ENCODE measurements at regions not wholly inside any gene's neighbourhood (a gene's known extent, or its start where the extent isn't known, plus 50 kb on each side); places are given as distances from the start of the nearest gene placed in this dataset.
"Not testable (repeated sequence)": the region's sequence is repeated elsewhere in the genome, so short reads cannot be mapped to it uniquely, and the experiment has no call there.

DNA sequence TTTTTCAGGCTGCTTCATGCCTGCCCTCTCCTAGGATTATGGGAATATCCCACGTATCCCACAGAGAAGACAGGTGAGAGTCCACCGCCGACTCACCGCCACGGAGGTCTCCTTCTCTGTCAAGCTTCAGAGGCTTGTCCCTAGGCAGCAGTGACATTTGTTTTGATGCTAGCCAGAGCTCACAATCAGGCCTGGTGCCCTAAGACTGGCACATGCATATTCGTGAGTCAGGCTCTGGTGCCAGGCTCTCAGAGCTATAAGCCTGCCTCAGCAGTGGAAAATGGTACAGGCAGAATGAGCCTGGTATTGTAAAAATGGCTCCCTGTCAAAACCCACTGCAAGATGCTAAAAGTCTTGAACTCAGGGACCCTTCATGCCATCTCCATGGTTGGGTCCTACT lies 65.5 kb downstream of the RBMY1A1 start:
- DNase-seq, result no peak

DNA sequence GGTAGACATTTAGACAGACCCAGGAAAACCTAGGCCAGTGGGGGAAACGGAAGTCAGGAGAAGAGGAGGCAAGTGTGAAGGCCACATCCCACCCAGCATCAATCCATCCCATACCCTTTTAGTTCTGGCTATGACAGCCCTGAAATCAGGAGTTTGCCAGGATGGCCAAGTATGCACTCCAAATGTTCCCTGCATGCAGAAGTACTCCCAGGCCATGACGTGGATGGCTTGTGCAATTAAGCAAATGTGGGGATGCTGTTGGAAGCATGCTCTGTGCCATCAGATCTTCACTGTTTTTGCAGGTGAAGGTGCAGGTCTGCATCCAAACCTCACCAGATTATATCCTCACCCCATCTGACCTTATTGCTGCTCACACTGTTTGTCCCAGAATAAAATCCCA lies 66.8 kb downstream of the RBMY1A1 start:
- DNase-seq, result no peak

DNA sequence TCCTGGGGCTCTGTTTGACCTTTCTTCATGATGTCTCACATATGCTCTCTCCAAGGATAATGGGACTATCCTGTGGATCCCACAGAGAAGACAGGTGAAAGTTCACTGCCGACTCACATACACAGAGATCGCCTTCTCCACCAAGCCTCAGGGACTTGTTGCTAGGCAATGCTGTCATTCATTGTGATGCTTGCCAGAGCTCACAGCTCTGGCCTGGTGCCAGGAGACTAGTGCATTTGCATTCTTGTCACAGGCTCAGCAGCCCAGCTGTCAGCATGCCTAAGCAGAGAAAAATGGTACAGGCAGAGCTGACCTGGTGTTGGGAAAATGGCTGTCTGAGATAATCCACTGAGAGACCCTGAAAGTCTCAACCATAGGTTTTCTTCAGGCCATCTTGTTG lies 67.9 kb downstream of the RBMY1A1 start:
- no peak for DNase-seq

DNA sequence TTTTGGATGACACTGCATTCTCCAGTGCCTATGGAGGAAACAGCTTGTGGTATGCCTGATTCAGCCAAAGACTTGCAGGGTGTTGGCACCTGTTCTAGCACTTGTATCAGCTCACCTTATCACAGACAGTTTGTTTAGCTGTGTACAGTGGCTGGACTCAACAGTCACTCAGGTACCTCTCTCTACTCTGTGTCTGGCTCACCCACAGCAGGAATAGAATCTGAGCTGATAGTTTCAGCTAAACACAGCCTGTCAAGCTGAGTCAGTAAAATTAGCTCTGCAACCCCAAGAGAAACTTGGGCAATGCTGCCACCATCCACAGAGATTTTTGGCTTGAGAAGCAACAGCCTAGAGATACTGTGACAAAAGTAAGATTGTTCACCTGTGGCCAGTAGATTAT lies 101.5 kb downstream of the RBMY1A1 start:
- DNase-seq, result no peak

DNA sequence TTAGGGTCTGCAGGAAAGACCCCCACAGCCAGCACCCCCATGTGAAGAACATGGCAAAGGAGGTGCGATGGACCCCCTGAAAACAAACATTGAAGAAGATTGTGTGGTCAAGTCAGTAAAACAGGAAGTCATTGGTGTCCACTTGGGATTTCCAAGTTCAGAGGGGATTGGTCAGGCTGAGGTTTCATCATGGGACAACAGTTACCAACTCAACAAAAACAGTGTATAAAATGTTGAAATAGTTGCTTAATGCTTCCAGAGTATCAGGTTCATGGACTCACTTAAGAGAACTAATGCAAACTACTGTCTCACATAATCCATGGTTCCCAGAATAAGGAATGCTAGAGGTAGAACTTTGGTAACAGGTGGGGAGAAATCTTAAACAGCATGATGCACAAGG lies 115.8 kb downstream of the RBMY1A1 start:
- peak in 3 of 4 experiments; percentile 7 to 16 (median 8) for DNase-seq

DNA sequence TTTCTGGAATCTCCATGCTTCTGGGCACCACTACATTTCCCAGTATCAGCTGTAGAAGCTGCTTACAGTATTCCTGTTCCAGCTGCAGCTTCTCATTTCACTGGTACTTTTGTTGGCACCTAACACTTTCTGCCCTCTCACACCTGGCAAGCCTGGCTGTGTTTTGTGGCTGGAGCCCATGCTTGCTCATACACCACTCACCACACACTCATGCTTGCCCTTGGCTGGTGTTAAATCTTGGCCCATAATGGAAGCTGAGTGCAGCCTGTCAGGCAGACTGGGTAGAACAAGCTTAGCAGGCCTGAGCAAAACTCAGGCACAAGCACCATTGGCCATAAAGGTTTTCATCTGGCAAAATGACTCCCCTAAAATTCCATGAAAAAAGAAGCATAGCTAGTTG lies 124.4 kb downstream of the RBMY1A1 start:
- not testable (repeated sequence) for DNase-seq

DNA sequence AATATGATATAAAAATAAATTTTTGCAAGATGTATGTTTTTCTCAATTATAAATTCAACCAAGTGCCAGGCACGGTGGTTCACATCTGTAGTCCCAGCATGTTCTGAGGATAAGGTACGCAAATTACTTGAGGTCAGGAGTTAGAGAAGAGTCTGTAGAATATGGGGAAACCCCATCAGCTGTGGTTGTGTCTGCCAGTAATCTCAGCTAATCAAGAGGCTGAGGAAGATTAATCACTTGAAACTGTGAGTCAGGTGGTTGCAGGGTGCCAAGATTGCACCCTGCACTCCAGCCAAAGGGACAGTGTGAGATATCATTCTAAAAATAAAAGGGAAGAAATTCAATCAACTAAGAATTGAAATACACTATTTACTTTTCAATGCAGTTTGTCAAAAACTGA lies 144.9 kb downstream of the RBMY1A1 start:
- DNase-seq, result not testable (repeated sequence)

DNA sequence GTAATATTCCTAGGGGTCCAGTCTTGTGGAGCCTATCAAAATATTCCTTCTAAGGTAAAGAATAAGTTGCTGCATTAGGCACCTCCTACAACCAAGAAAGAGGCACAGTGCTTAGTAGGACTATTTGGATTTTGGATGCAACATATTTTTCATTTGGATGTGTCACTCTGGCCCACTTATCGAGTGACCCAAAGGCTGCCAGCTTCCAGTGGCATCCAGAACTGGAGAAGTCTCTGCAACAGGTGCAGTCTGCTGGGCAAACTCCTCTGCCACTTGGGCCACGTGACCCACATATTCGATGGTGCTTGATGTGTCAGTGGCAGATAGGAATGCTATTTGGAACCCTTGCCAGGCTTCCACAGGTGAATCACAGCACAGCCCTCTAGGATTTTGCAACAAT lies 151.7 kb downstream of the RBMY1A1 start:
- not testable (repeated sequence) for DNase-seq

DNA sequence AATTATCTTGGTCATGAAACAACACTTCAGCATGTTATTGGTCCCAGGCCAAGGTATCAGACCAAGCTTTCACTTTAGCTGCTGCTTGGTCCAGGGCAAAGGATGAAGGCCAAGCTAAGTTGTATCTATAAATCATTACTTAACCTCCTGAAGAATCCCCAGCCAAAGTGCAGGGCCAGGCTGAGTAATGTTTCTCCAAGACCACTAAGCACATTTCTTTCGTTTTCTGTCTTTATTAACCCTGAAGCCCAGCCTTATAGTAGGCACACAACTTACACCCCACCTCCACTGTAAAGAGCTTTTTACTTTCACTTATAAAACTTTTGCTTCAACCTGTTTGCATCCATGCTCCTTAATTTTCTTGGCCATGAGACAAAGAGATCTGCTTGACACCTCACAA lies 167.3 kb downstream of the RBMY1A1 start:
- not testable (repeated sequence) for DNase-seq

DNA sequence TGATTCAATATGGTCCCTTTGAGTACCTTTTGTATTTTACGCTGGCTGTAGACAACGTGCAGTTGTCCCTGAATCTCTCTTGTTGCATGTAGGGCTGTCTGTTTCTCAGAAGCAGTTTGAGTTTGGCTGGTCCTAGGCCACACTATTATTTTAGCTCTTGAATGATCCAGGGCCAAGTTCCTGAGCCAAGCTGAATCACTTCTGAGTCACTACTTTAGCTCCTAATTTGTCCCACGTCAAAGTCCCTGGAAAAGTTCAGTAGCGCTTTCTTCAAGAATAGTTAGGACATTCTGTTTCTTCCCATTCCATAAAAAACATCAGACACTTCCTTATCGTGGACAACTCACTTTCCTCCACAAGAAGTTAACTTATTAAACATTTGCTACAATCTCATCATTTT lies 168.2 kb downstream of the RBMY1A1 start:
- DNase-seq, result not testable (repeated sequence)

DNA sequence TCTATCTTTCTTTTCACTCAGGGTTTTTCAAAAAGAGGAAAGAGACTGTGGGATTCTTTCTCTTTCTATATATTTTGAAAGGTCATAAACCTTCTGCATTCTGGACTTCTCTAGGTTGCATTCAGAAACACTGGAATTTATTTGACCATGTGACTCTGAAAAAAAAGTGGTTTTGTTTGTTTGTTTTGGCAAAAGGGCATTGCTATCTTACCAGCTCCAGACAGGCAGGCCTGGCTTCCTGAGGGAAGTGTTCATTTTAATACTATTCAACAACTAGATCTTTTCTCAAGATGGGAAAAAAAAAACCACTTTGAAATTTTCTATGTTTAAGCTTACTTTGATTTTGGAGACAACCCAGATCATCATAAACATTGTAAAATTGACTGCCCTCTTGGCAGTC lies 170.6 kb downstream of the RBMY1A1 start:
- DNase-seq, result no peak

DNA sequence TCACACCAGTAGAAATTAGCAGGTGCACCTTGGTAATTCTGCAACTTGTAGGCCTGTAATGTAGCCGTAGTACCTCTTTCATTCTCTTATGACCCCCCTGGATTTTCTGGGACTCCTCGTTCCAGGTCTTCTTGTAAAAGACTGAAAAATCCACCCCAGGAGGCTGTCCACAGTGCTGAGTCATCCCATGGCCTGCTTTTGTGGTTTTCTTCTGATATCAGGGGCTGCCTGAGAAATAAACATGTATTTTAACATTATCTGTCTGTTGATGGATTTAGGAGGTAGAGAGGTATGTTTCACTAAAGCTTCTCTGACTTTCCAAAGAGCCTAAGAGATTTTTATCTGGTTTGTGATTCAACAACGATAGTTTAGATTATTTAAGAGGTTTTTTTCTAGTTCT lies 171.9 kb downstream of the RBMY1A1 start:
- not testable (repeated sequence) for DNase-seq

DNA sequence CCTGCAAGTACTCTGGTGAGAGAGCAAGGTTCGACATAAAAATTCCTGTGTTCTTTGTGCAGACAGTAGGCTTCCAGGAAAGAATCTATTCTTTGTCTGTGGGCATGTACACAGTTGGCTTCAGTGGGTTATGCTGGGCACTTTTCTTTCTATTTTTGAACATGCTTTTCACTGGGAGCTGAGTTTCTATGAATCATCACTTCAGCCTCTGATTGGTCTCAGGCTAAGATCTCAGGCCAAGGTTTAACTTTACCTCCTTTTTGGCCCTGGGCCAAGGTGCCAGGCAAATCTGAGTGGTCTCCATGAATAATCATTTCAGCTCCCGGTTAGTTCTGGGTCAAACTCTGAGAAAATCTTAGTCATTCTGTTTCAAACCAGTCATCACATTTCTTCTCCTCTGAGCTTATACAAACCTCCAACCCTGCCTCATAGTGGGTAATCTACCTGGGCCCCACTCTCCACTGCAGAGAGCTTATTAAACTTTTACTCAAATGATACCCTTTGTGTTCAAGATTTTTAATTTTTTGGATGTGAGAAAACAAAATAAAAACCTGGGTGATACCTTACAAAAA lies 158.8 kb downstream of the RBMY1D start:
- DNase-seq, result not testable (repeated sequence)

DNA sequence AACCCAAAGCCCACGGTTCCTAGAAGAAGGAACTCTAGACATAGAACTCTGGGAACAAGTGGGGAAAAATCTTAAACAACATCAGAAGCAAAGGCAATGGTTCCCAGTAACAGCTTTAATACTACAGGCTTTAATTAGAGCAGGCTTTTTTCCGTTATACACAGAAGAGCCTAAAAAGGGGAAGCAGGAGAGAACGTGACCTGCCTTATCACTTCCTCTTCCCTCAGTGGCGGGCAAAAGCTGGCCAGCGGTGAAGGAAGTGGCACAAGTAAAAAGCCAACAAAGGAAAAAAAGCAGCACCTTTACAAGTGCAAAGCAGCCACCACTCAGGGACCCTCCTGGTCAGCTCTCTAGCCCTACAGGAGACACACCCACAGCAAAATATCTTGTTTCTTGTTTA lies 149.3 kb downstream of the RBMY1D start:
- not testable (repeated sequence) for DNase-seq

DNA sequence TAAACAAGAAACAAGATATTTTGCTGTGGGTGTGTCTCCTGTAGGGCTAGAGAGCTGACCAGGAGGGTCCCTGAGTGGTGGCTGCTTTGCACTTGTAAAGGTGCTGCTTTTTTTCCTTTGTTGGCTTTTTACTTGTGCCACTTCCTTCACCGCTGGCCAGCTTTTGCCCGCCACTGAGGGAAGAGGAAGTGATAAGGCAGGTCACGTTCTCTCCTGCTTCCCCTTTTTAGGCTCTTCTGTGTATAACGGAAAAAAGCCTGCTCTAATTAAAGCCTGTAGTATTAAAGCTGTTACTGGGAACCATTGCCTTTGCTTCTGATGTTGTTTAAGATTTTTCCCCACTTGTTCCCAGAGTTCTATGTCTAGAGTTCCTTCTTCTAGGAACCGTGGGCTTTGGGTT lies 134.1 kb downstream of the RBMY1D start:
- not testable (repeated sequence) for DNase-seq

DNA sequence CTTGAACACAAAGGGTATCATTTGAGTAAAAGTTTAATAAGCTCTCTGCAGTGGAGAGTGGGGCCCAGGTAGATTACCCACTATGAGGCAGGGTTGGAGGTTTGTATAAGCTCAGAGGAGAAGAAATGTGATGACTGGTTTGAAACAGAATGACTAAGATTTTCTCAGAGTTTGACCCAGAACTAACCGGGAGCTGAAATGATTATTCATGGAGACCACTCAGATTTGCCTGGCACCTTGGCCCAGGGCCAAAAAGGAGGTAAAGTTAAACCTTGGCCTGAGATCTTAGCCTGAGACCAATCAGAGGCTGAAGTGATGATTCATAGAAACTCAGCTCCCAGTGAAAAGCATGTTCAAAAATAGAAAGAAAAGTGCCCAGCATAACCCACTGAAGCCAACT lies 126.5 kb downstream of the RBMY1D start:
- DNase-seq, result not testable (repeated sequence)

DNA sequence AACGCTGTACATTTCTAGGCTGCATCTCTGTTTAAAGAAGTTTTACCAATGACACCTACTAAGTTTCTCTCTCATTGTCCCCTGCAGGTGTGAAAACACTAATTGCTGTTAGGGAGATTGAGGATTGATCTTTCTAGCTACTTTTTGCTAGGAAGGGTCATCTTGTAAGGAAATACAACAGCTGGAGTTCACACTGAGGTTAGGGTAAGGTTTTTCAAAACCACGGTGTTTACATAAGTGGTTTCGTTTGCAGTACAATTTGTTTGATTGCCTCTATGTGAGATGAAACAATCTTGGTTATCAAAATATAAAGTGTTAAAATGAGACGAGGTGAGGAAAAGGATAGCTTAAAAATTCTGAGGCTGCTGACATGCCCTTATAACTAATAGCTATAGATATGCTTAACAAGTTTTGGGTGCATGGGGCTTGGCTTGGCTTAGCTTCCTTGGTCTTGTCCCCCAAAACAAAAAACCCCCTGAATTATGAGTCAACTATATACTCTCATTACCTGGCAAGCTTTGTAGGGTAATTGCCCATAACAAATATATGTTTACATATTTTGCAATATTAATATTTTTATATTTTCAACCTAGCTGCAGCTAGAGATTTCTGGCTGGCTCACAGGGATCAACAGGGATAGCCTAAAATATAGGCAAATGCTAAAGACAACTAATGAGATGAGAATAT lies 112.0 kb downstream of the RBMY1D start:
- not testable (repeated sequence) for DNase-seq

DNA sequence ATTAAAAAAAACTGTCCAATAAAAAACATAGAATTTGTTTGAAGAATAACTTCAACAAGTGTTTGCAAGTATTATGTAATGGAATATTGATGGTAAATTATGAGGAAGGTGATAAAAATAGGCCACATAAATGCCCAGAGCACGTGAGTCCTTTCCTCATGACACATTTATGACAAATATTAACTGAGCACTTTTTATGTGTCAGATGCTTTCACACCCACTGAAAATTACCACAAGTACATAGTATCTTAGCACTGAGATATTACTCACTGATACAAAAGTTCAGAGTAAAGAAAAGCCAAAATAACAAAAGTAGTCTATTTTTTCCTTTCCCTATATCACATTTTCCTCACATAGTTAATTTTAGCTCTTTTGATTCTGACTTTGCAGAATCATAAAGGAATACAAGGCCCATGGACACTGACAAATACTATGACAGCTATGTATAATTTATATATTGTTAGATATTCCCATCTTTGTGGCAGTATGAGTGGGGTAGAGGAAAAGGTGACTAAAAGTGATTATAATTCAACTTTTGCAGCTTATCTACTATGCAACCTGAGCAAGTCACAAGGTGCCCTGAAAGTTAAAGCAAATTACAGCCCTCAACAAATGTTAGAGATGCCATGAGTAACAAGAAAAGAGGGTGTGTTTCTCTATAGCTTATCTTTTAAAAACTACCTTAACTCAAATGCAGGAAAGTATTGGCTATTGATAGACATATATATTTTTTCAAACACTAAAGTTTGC lies 80.7 kb downstream of the RBMY1D start:
- DNase-seq, result peak; percentile 11 to 74 (median 55)

DNA sequence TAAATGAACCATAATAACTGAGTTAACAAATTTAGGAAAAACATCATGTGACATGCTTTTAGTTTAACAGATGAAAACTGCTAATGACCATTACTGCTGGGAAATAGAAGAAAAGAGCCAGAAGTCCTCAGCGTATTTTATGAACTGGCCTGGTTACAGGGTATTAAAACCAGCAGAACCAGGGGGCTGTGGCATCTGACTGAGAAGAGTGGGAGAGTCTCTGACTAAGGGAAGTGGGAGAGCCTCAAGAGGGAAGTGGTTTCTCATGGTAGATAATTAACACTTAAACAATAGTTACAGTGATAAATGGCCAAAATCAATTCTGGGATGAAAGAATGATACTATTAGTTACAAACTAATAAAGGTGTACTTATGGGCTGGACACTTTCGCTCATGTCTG lies 79.8 kb downstream of the RBMY1D start:
- peak; percentile 15 to 62 (median 52) for DNase-seq

DNA sequence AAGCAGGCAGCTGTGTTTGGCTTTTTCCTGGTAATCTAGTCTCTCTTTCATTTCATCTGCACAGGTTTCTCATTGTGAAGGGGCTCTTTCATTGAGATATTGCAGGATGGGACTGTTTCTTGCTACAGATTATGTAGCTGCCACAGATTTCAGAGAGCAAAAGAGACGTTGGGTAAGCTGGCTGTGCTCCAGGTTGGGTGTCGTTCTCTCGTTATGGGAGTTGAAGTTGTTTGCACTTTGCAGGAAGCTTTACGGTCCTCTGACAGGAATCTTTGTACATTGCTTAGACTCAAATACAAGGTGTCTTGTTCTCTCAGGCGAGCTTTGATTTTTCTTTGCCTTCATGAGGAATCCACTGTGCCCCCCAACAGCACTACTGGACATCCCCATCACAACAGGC lies 72.4 kb downstream of the RBMY1D start:
- no peak for DNase-seq

DNA sequence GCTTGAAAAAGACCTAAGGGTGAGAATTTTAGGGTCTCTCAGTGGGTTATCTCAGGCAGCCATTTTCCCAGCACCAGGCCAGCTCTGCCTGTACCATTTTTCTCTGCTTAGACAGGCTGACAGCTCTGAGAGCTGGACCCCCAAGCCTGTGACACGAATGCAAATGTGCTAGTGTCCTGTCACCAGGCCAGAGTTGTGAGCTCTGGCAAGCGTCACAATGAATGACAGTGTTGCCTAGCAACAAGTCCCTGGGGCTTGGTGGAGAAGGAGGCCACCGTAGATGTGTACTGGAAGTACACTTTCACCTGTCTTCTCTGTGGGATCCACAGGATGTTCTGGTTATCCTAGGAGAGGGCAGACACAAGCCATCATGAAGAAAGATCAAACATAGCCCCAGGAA lies 66.7 kb downstream of the RBMY1D start:
- no peak for DNase-seq
